GM12891 (cell line): ENCODE measurements at regions not wholly inside any gene's neighbourhood (a gene's known extent, or its start where the extent isn't known, plus 50 kb on each side); places are given as distances from the start of the nearest gene placed in this dataset.

ENCODE experiments used
- PAX5 ChIP-seq: IDR thresholded peaks from 2 replicates; pipeline ENCODE4 v1.6.1; 2011; ENCODE audit warnings: low read length, moderate library complexity, mild to moderate bottlenecking; ENCODE audit not compliant: insufficient read depth, severe bottlenecking
- POLR2A ChIP-seq: IDR thresholded peaks from 2 replicates; pipeline ENCODE4 v1.6.1; 2011; ENCODE audit warnings: low read depth, low read length, control low read depth
- POLR2AphosphoS5 ChIP-seq: IDR thresholded peaks from 2 replicates; pipeline ENCODE4 v1.6.1; 2011; ENCODE audit warnings: low read depth, low read length, control low read depth
- POU2F2 ChIP-seq: IDR thresholded peaks from 2 replicates; pipeline ENCODE4 v1.6.1; 2011; ENCODE audit warnings: low read depth, mild to moderate bottlenecking, control low read depth, low read length, moderate library complexity
- SPI1 ChIP-seq: IDR thresholded peaks from 2 replicates; pipeline ENCODE4 v1.6.1; 2011; ENCODE audit warnings: low read depth, low read length, control low read depth
- TAF1 ChIP-seq: IDR thresholded peaks from 2 replicates; pipeline ENCODE4 v1.6.1; 2011; ENCODE audit warnings: low read depth, low read length, control low read depth

- TF ChIP-seq POLR2A: no peak
- TF ChIP-seq POLR2AphosphoS5: no peak
- no peak for TF ChIP-seq POU2F2
- TF ChIP-seq SPI1: no peak
- TF ChIP-seq TAF1: no peak
- TF ChIP-seq PAX5: no peak
Observed at GRCh38 chr18:72993250-72993649, 125.5 kb upstream of the NETO1 start.
